ENCODE measurements at regions not wholly inside any gene's neighbourhood (a gene's known extent, or its start where the extent isn't known, plus 50 kb on each side); places are given as distances from the start of the nearest gene placed in this dataset.
"Not testable (repeated sequence)": the region's sequence is repeated elsewhere in the genome, so short reads cannot be mapped to it uniquely, and the experiment has no call there.

DNA sequence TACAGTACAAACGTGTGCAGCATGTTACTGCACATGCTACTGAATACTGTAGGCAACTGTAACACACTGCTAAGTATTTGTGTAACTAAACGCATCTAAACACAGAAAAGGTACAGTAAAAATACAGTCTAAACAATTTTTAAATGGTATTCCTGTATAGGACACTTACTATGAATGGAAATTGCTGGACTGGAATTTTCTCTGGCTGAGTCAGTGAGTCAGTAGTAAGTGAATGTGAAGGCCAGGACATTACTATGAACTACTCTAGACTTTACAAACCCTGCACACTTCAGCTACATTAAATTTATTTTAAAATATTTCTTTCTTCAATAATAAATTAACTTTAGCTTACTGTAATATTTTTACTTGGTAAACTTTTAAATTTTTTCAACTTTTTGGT lies 225.0 kb upstream of the TENT5A start:
- no peak overlapping the region for H3K4me3 ChIP-seq (ENCODE audit: low read length)
- no peak overlapping the region for H3K27ac ChIP-seq (ENCODE audit: low read length)
- no peaks in the 10 kb centered on the region for H3K4me1 ChIP-seq (ENCODE audit: control insufficient read depth, insufficient read depth, low read length)
- no peaks in the 10 kb centered on the region for H3K27me3 ChIP-seq (ENCODE audit: control insufficient read depth, insufficient read depth, low read length)
- no CpG with 5 or more reads among the region's 2 CpGs for WGBS (ENCODE audit: insufficient coverage)
- peaks cover 2% of the 10 kb centered on the region for H3K9me3 ChIP-seq (replicated peaks; ENCODE audit: control insufficient read depth, low read depth, low read length)
- no peak for DNase-seq
- H3K36me3 ChIP-seq (ENCODE audit: control insufficient read depth, insufficient read depth, low read length): no peaks in the 10 kb centered on the region

DNA sequence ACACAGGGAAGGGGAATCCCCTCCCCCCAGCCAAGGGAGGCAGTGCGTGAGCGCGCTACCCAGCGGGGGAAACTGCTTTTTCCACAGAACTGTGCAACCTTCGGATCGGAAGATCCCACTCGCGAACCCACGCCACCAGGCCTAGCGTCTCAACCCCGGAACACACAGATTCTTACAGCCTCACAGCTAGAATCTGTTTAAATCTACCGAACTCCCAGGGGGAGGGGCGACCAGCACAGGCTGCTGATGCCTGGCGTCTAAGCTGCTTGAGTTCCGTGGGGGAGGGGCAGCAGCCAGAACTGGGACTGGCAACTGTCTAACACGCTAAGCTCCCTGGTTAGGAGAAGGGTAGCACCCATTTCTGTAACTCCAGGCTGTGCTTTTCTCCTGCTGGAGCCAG lies 217.3 kb upstream of the TENT5A start:
- Histone ChIP-seq H3K27ac (ENCODE audit: low read length) (no peak overlapping the region), H3K27me3 (ENCODE audit: control insufficient read depth, insufficient read depth, low read length) (no peaks in the 10 kb centered on the region), H3K9me3 (replicated peaks; ENCODE audit: control insufficient read depth, low read depth, low read length) (peaks cover 9% of the 10 kb centered on the region), H3K4me3 (ENCODE audit: low read length) (no peak overlapping the region), H3K36me3 (ENCODE audit: control insufficient read depth, insufficient read depth, low read length) (no peaks in the 10 kb centered on the region), H3K4me1 (ENCODE audit: control insufficient read depth, insufficient read depth, low read length) (no peaks in the 10 kb centered on the region)
- WGBS (ENCODE audit: insufficient coverage): 77% methylated on average over 11 of the region's 16 CpGs
- no peak for DNase-seq

DNA sequence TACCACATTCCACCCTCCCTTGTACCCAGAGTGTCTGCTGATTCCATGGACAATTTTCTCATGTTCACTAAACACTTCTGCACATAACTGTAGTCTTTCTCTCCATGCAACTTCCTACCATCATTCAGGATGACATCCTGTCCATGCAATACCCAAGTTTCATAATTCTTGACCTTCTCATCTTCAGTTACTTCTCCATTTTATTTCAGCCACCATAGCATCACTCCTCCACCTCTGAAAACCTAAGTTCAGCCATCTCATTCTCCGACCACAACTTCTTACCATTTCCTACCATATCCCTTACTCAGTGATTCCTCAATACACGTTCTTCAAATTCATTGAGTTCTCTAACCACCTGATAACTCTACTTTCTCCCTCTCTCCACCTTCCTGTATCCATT lies 216.5 kb upstream of the TENT5A start:
- H3K4me1 ChIP-seq (ENCODE audit: control insufficient read depth, insufficient read depth, low read length): no peaks in the 10 kb centered on the region
- 87% methylated on average over 2 of the region's 2 CpGs for whole genome bisulfite sequencing (ENCODE audit: insufficient coverage)
- no peaks in the 10 kb centered on the region for H3K36me3 ChIP-seq (ENCODE audit: control insufficient read depth, insufficient read depth, low read length)
- H3K4me3 ChIP-seq (ENCODE audit: low read length): no peak overlapping the region
- no peaks in the 10 kb centered on the region for H3K27me3 ChIP-seq (ENCODE audit: control insufficient read depth, insufficient read depth, low read length)
- DNase-seq: no peak
- peaks cover 9% of the 10 kb centered on the region for H3K9me3 ChIP-seq (replicated peaks; ENCODE audit: control insufficient read depth, low read depth, low read length)
- no peak overlapping the region for H3K27ac ChIP-seq (ENCODE audit: low read length)

DNA sequence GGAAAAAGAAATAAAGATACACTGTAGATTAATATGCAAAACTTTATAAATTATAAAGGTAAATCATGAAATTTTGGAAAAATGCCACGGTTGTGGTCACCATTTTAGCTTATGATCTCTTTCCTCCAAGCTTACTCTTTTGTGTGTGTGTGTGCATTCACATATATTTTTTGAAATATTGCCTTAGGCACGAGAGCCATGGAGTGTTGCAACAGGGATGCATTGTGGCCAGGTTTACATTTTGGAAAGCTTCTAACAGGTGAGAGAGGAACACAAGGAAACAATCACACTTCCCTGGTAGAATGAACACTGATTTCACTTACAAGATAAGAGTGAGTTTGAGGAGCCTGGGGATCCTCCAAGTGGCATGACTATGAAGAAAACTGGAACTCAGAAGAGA lies 214.5 kb upstream of the TENT5A start:
- WGBS (ENCODE audit: insufficient coverage): no CpG with 5 or more reads among the region's 2 CpGs
- H3K27me3 ChIP-seq (ENCODE audit: control insufficient read depth, insufficient read depth, low read length): no peaks in the 10 kb centered on the region
- H3K4me1 ChIP-seq (ENCODE audit: control insufficient read depth, insufficient read depth, low read length): no peaks in the 10 kb centered on the region
- no peak overlapping the region for H3K4me3 ChIP-seq (ENCODE audit: low read length)
- H3K27ac ChIP-seq (ENCODE audit: low read length): no peak overlapping the region
- H3K9me3 ChIP-seq (replicated peaks; ENCODE audit: control insufficient read depth, low read depth, low read length): peaks cover 9% of the 10 kb centered on the region
- DNase-seq: no peak
- no peaks in the 10 kb centered on the region for H3K36me3 ChIP-seq (ENCODE audit: control insufficient read depth, insufficient read depth, low read length)

DNA sequence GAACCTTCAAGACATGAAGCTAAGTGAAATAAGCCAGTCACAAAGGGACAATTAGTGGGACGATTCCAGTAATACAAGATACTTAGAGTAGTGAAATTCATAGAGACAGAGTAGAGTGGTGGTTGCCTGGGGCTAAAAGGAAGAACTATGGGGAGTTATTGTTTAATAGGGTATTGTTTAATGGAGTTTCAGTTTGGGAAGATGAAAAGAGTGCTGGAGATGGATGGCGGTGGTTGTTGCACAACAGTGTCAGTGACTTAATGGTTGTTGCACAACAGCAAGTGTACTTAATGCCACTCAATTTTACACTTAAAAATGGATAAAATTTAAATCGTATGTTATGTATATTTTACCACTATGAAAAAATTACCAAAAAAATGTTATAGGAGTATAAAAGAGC lies 209.7 kb upstream of the TENT5A start:
- 80% methylated on average over 1 of the region's 3 CpGs for WGBS (ENCODE audit: insufficient coverage)

DNA sequence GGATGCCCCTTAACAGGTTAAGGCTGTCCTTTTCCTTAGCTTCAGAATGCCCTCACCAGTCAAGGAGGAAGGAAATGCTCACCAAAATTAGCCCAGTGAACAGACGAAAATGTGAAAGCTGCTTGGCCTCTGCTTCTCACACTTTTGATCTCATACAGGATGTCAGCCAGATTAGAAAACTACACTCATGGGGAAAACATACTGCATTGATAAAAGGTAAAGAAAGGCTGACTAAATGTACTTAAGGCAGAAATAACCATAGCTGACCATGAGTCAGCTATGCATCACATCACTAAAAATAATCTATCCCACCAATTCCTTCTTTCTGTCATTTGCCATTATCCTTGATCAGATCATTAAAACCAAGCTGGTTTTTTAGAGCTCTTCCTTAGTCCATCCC lies 198.4 kb upstream of the TENT5A start:
- H3K9me3 ChIP-seq (replicated peaks; ENCODE audit: control insufficient read depth, low read depth, low read length): no peaks in the 10 kb centered on the region
- no peaks in the 10 kb centered on the region for H3K4me1 ChIP-seq (ENCODE audit: control insufficient read depth, insufficient read depth, low read length)
- WGBS (ENCODE audit: insufficient coverage): no CpG with 5 or more reads among the region's 1 CpG
- H3K36me3 ChIP-seq (ENCODE audit: control insufficient read depth, insufficient read depth, low read length): no peaks in the 10 kb centered on the region
- no peak for DNase-seq
- no peak overlapping the region for H3K4me3 ChIP-seq (ENCODE audit: low read length)
- no peaks in the 10 kb centered on the region for H3K27me3 ChIP-seq (ENCODE audit: control insufficient read depth, insufficient read depth, low read length)
- H3K27ac ChIP-seq (ENCODE audit: low read length): no peak overlapping the region

More for the DNA sequence above, 209.7 kb upstream of the TENT5A start:
- Histone ChIP-seq H3K36me3 (ENCODE audit: control insufficient read depth, insufficient read depth, low read length) (no peaks in the 10 kb centered on the region), H3K4me3 (ENCODE audit: low read length) (no peak overlapping the region), H3K27me3 (ENCODE audit: control insufficient read depth, insufficient read depth, low read length) (no peaks in the 10 kb centered on the region), H3K27ac (ENCODE audit: low read length) (no peak overlapping the region), H3K9me3 (replicated peaks; ENCODE audit: control insufficient read depth, low read depth, low read length) (peaks cover 2% of the 10 kb centered on the region), H3K4me1 (ENCODE audit: control insufficient read depth, insufficient read depth, low read length) (no peaks in the 10 kb centered on the region)
- no peak for DNase-seq

DNA sequence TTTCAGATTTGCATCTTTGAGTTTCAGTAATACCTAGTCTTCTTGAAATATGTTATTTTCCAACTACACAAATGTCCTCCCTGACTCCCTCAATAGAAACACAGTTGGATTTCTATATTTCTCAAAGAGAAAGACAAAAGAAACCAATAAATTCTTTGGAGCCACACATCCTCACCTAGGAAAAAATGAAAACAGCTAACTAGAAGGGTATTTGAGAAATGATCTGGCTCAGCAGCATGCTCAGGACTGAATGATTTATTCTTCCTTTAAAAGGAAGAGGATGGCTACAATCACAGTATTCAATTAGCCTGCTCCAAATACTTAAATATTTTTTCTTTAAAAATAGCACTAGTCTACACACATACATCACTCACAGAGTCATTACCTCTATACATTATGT lies 196.4 kb upstream of the TENT5A start:
- DNase-seq: no peak
- H3K27me3 ChIP-seq (ENCODE audit: control insufficient read depth, insufficient read depth, low read length): no peaks in the 10 kb centered on the region
- no peaks in the 10 kb centered on the region for H3K36me3 ChIP-seq (ENCODE audit: control insufficient read depth, insufficient read depth, low read length)
- no peak overlapping the region for H3K4me3 ChIP-seq (ENCODE audit: low read length)
- no peaks in the 10 kb centered on the region for H3K9me3 ChIP-seq (replicated peaks; ENCODE audit: control insufficient read depth, low read depth, low read length)
- no peaks in the 10 kb centered on the region for H3K4me1 ChIP-seq (ENCODE audit: control insufficient read depth, insufficient read depth, low read length)
- H3K27ac ChIP-seq (ENCODE audit: low read length): no peak overlapping the region

DNA sequence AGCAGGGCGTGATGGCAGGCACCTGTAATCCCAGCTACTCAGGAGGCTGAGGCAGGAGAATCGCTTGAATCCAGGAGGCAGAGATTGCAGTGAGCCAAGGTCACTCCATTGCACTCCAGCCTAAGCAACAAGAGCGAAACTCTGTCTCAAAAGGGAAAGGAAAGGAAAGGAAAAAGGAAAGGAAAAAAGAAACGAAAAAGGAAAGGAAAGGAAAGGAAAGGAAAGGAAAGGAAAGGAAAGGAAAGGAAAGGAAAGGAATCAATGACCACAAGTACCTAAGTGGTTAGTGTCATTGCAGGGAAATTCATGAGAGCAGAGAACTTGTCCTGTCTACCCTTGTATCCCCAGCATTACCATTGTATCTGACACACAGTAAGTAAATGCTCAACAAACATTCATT lies 195.7 kb upstream of the TENT5A start:
- H3K27ac ChIP-seq (ENCODE audit: low read length); DNase-seq; H3K4me1 ChIP-seq (ENCODE audit: control insufficient read depth, insufficient read depth, low read length); H3K9me3 ChIP-seq (replicated peaks; ENCODE audit: control insufficient read depth, low read depth, low read length); H3K4me3 ChIP-seq (ENCODE audit: low read length); H3K27me3 ChIP-seq (ENCODE audit: control insufficient read depth, insufficient read depth, low read length); H3K36me3 ChIP-seq (ENCODE audit: control insufficient read depth, insufficient read depth, low read length): not testable (repeated sequence)
- WGBS (ENCODE audit: insufficient coverage): 100% methylated on average over 1 of the region's 4 CpGs

DNA sequence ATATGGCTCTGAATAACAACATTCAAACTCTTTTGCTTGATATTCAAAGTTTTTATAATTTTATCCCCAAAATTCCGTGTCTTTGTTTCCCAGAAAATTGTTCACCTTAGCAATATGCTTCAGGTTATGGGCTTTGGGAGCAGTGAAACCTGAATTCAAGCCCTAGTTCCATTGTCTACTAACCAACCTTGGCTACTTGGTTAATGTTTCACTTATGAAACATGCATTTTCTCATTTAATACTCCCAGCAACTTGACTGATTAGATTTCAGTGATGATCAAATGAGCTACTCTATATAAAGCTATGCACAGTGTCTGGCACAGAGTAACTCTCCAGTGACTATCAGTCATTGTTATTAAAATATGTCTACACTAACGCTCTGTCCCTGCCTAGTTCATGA lies 192.2 kb upstream of the TENT5A start:
- Histone ChIP-seq H3K4me1 (ENCODE audit: control insufficient read depth, insufficient read depth, low read length) (no peaks in the 10 kb centered on the region), H3K36me3 (ENCODE audit: control insufficient read depth, insufficient read depth, low read length) (no peaks in the 10 kb centered on the region), H3K9me3 (replicated peaks; ENCODE audit: control insufficient read depth, low read depth, low read length) (no peaks in the 10 kb centered on the region), H3K4me3 (ENCODE audit: low read length) (no peak overlapping the region), H3K27ac (ENCODE audit: low read length) (no peak overlapping the region), H3K27me3 (ENCODE audit: control insufficient read depth, insufficient read depth, low read length) (no peaks in the 10 kb centered on the region)
- DNase-seq: no peak
- WGBS (ENCODE audit: insufficient coverage): 63% methylated on average over 1 of the region's 2 CpGs

DNA sequence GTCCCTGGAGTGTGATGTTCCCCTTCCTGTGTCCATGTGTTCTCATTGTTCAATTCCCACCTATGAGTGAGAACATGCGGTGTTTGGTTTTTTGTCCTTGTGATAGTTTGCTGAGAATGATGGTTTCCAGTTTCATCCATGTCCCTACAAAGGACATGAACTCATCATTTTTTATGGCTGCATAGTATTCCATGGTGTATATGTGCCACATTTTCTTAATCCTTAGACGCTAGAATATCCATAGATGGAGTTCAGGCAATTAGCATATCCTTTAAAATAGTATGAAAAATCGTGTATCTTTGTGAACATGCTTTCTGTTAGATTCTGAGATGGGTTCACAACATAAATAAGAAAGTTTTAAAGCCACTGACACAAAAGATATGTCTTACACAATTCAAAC lies 190.4 kb upstream of the TENT5A start:
- H3K27me3 ChIP-seq (ENCODE audit: control insufficient read depth, insufficient read depth, low read length); H3K4me1 ChIP-seq (ENCODE audit: control insufficient read depth, insufficient read depth, low read length); H3K9me3 ChIP-seq (replicated peaks; ENCODE audit: control insufficient read depth, low read depth, low read length); H3K27ac ChIP-seq (ENCODE audit: low read length); H3K36me3 ChIP-seq (ENCODE audit: control insufficient read depth, insufficient read depth, low read length); DNase-seq; H3K4me3 ChIP-seq (ENCODE audit: low read length): not testable (repeated sequence)
- no CpG with 5 or more reads among the region's 3 CpGs for WGBS (ENCODE audit: insufficient coverage)

DNA sequence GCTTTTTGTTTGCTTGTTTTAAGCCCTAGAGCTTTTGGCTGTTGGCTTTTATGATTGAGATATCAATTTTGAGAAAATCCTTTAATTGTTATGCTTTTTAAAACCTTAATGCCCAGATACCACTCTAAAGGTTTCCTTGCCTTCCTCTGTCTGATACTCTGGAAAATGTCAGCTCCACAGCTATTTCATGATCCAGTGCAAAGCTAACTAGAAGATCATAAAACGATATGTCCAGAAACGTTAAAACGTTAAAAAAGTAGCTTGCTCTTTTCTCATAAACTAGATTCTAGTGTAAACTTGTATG lies 189.5 kb upstream of the TENT5A start:
- Histone ChIP-seq H3K27me3 (ENCODE audit: control insufficient read depth, insufficient read depth, low read length) (no peaks in the 10 kb centered on the region), H3K9me3 (replicated peaks; ENCODE audit: control insufficient read depth, low read depth, low read length) (no peaks in the 10 kb centered on the region), H3K4me1 (ENCODE audit: control insufficient read depth, insufficient read depth, low read length) (no peaks in the 10 kb centered on the region), H3K4me3 (ENCODE audit: low read length) (no peak overlapping the region), H3K36me3 (ENCODE audit: control insufficient read depth, insufficient read depth, low read length) (no peaks in the 10 kb centered on the region), H3K27ac (ENCODE audit: low read length) (no peak overlapping the region)
- no peak for DNase-seq
- WGBS (ENCODE audit: insufficient coverage): no CpG with 5 or more reads among the region's 3 CpGs

Measured in muscle of leg (tissue), 3 donors.